ENCODE measurements at regions not wholly inside any gene's neighbourhood (a gene's known extent, or its start where the extent isn't known, plus 50 kb on each side); places are given as distances from the start of the nearest gene placed in this dataset.
A peak's percentile ranks its signal among the peaks of the same experiment; 100 is the strongest.

GRCh38 chr12:82529101-82529500, 157.6 kb upstream of the TMTC2 start:
- no peak for DNase-seq (ENCODE audit: low read depth)

DNA sequence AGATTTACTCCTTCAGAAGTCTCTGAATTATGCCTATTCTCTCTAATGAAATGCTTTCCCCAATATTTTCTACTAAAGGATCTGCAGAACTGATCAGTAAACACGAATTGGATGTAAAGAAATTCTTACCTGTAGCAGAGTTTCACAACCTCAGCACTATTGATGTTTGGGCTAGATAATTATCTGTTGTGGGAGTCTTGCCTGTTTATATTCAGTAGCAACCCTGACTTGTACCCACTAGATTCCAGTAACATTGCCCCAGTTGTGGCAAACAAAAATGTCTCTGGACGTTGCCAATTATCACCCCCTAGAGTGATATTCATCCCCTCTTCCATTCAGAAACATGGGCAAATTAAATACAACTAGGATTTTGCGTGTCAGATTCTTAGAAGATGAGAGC, 156.8 kb upstream of the TMTC2 start:
- H3K4me3 ChIP-seq (ENCODE audit: low read depth, low read length) = no peak overlapping the region
- DNase-seq (ENCODE audit: low read depth) = no peak
- no peak for TF ChIP-seq MYC (IDR thresholded peaks at IDR 0.05; ENCODE audit: low read depth, low read length)

More at GRCh38 chr12:82529101-82529500, 157.6 kb upstream of the TMTC2 start:
- TF ChIP-seq POLR2A (IDR thresholded peaks at IDR 0.05; ENCODE audit: extremely low read depth, insufficient read length) = no peak
- TF ChIP-seq MAX (IDR thresholded peaks at IDR 0.05; ENCODE audit: low read depth, low read length) = no peak
- TF ChIP-seq MYC (IDR thresholded peaks at IDR 0.05; ENCODE audit: low read depth, low read length) = no peak
- no peak for TF ChIP-seq CTCF (IDR thresholded peaks at IDR 0.05; ENCODE audit: low read depth, low read length)
- H3K4me3 ChIP-seq (ENCODE audit: low read depth, low read length) = no peak overlapping the region

GRCh38 chr12:82530394-82530793, 156.3 kb upstream of the TMTC2 start:
- TF ChIP-seq MAX (IDR thresholded peaks at IDR 0.05; ENCODE audit: low read depth, low read length) (no peak), CTCF (IDR thresholded peaks at IDR 0.05; ENCODE audit: low read depth, low read length) (no peak), POLR2A (IDR thresholded peaks at IDR 0.05; ENCODE audit: extremely low read depth, insufficient read length) (no peak), MYC (IDR thresholded peaks at IDR 0.05; ENCODE audit: low read depth, low read length) (no peak)
- DNase-seq (ENCODE audit: low read depth) = no peak

DNA sequence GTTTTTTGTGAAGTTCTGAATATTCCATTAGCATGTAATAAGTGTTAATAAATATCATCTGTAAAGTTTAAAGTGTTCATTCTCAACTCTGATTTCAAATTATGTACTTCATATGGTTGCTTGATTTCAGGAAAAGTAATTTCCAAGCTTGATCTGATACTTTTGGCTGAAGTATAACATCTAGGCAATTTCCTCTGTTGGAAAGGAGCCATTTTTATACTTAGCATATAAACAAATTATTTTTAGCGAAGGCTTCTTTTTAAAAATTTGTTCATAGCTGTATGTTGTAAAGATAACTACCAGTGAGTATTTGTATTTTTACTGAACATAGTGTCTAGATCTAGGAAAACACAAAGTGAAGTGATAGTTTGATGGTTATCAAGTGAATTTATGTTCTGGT, 153.4 kb upstream of the TMTC2 start:
- TF ChIP-seq MAX (IDR thresholded peaks at IDR 0.05; ENCODE audit: low read depth, low read length) (no peak), MYC (IDR thresholded peaks at IDR 0.05; ENCODE audit: low read depth, low read length) (no peak), POLR2A (IDR thresholded peaks at IDR 0.05; ENCODE audit: extremely low read depth, insufficient read length) (no peak), CTCF (IDR thresholded peaks at IDR 0.05; ENCODE audit: low read depth, low read length) (no peak)
- DNase-seq (ENCODE audit: low read depth) = no peak
- H3K4me3 ChIP-seq (ENCODE audit: low read depth, low read length) = no peak overlapping the region

More at GRCh38 chr12:82530394-82530793, 156.3 kb upstream of the TMTC2 start:
- no peak overlapping the region for H3K4me3 ChIP-seq (ENCODE audit: low read depth, low read length)

DNA sequence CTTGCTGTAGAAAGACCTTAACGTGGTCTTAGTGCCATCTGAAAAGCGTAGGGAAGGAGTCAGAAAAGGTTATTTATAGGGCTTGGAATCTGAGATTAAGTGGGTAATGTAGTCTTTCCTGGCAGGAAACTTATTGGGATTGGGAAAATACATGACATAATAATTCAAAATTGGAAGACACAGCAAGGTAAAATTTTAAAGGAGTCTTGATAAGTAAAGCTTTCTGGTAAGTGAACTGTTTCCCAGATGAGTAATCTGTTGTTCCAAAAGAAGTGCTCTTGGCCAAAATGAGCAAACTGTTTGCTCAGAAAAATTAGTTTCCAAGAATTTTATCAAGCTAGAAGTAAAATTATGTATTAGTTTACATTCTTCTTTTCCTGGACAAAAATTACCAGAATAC, 149.3 kb upstream of the TMTC2 start:
- no peak for TF ChIP-seq CTCF (IDR thresholded peaks at IDR 0.05; ENCODE audit: low read depth, low read length)
- no peak for TF ChIP-seq POLR2A (IDR thresholded peaks at IDR 0.05; ENCODE audit: extremely low read depth, insufficient read length)
- TF ChIP-seq MAX (IDR thresholded peaks at IDR 0.05; ENCODE audit: low read depth, low read length) = no peak
- no peak for TF ChIP-seq MYC (IDR thresholded peaks at IDR 0.05; ENCODE audit: low read depth, low read length)
- DNase-seq (ENCODE audit: low read depth) = no peak

GRCh38 chr12:82554529-82554928, 132.2 kb upstream of the TMTC2 start:
- TF ChIP-seq CTCF (IDR thresholded peaks at IDR 0.05; ENCODE audit: low read depth, low read length) (no peak), MAX (IDR thresholded peaks at IDR 0.05; ENCODE audit: low read depth, low read length) (no peak), MYC (IDR thresholded peaks at IDR 0.05; ENCODE audit: low read depth, low read length) (no peak), POLR2A (IDR thresholded peaks at IDR 0.05; ENCODE audit: extremely low read depth, insufficient read length) (no peak)
- H3K4me3 ChIP-seq (ENCODE audit: low read depth, low read length) = no peak overlapping the region
- peak; percentile 8 for DNase-seq (ENCODE audit: low read depth)

More for the DNA sequence above, 149.3 kb upstream of the TMTC2 start:
- no peak overlapping the region for H3K4me3 ChIP-seq (ENCODE audit: low read depth, low read length)
